HG03558 (cell line): ENCODE measurements at regions not wholly inside any gene's neighbourhood (a gene's known extent, or its start where the extent isn't known, plus 50 kb on each side); places are given as distances from the start of the nearest gene placed in this dataset.
A peak's percentile ranks its signal among the peaks of the same experiment; 100 is the strongest.

Source experiments
- ATAC-seq: cut with Tn5 transposase; IDR thresholded peaks from one replicate; pipeline ENCODE4 v1.9.1; 2021; ENCODE audit warnings: moderate number of reproducible peaks; ENCODE audit not compliant: unreplicated experiment; ENCODE audit errors: extremely low read depth

- ATAC-seq, result no peak
These were observed 484.6 kb downstream of the VRK1 start for GRCh38 chr14:97281741-97282140.

DNA sequence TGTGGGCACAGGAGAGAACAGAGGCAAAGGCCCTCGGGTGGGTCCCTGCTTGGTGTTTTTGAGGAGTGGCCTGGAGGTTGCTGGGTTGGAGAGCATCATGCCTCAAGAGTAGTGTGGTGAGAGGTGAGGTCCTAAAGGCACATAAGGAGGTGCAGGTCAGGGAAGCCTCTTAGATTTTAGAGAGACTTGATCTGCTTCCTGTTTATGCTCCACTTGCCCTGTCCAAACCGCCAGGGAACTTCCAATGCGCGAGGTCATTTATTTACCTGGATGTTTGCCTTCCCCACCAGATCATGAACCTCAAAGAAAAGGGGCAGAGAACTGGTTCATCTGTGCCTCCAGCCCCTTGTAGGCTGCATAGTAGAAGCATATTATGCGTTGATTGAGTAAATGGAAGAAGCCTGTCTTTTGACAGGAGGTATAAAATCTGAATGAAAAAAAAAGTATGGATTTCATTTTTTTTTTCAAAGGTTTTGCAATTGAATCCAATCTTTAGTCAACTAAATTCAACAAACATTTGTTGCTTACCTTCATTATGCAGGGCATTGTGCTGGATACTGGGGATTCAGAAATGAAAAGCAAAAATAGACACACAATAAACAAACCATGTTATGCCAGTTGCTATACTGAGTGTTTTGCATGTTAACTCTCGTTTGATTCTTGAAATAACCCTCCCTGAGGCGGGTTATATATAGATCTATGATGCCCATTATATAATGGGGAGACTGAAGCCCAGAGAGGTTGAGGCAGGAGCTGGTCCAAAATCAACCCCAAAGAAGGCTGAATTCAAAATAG is 485.2 kb downstream of the VRK1 start:
- no peak for ATAC-seq

DNA sequence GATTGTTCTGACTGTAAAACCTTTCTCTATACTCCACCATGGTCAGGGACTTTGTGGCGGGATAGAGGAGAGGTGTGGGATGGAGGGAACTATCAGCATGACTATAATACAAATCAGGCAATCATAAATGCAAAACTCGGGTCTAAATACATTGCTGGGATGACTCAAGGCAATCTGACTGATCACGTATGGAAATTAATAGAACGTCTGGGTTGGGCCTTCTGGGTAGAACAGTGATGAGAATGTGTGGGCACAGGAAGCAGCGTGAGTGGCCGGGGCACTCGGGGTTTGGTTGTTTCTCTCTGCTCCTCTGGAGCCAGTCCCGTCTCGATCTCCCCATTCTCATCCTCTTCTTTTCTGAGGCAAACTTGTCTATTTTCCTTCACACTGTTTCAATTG is 485.8 kb downstream of the VRK1 start:
- no peak for ATAC-seq

DNA sequence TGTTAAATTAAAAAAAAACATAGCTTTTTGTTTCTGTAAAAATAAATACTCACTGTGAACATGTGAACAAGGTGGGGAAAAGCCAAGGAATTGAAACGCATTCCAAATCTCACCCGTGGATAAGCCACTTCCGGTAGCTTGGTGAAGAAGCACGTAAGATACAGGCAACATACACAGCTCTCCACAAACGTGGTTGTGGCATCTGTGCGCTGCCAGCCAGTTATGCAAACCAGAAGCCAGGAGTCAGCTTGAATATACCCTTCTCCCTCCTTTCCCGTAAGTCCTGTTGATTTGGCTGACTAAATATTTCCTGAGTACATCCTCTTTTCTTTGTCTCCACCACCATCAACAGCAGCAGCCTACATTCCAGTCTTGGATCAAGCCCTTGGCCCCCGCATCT is 486.2 kb downstream of the VRK1 start:
- ATAC-seq, result no peak

- no peak for ATAC-seq
These were observed 486.7 kb downstream of the VRK1 start for GRCh38 chr14:97283841-97284240.

DNA sequence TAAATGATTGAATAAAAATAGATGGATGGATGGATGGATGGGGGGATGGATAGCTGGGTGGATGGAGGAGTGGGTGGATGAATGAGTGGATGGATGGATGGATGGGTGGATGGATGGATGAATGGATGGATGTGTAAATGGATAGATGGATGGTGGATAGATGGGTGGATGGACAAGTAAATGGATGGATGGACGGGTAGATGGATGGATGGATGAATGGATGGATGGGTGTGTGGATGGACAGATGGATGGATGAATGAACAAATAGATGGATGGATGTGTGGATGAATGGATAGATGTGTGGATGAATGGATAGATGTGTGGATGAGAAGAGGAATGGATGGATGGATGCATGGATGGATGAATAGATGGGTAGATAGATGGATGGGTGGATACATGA is 490.8 kb downstream of the VRK1 start:
- ATAC-seq, result no peak

- no peak for ATAC-seq
These were observed 492.9 kb downstream of the VRK1 start for GRCh38 chr14:97290065-97290464.

GRCh38 chr14:97290977-97291376 is 493.8 kb downstream of the VRK1 start:
- ATAC-seq, result no peak

- ATAC-seq, result no peak
These were observed 496.5 kb downstream of the VRK1 start for GRCh38 chr14:97293659-97294058.

GRCh38 chr14:97295108-97295710 is 498.0 kb downstream of the VRK1 start:
- no peak for ATAC-seq

DNA sequence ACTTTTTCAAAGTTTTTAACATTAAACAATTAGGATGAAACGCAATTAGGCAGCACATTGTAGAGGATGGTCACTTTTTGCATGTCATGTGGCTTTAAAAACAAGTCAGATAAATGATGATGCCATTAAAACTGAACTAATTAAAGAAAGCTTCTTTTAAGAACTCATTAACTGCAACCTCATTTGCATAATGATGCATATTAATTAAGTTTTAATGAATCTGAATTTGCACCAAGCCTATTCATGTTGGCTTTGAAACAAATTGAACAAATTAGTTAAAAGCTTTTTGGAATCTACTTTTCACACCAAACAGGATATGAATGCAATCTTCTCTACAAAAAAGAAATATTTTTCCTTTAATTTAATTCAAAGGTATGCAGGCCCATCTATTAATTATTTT is 499.0 kb downstream of the VRK1 start:
- ATAC-seq, result no peak

DNA sequence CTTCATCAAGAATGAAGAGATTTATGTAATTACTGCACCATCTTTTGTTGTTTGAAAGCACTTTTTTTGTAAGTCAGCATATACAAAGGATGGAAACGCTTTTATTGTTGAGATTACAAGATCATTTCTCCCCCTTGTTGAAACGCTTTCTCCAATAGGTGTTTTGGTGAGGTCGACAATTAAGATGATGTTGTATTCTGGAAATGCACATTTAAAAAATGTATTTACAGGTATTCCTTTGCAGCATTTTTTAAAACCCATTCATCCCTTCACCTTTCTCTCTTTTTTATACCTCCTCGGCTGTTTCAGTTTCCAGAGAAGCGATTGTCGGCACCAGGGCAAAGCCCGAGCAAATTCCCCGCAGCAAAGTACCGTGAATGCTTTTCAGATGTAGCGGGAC is 499.9 kb downstream of the VRK1 start:
- ATAC-seq, result no peak

GRCh38 chr14:97298331-97298730 is 501.1 kb downstream of the VRK1 start:
- no peak for ATAC-seq

- ATAC-seq, result no peak
These were observed 501.6 kb downstream of the VRK1 start for GRCh38 chr14:97298736-97299135.

DNA sequence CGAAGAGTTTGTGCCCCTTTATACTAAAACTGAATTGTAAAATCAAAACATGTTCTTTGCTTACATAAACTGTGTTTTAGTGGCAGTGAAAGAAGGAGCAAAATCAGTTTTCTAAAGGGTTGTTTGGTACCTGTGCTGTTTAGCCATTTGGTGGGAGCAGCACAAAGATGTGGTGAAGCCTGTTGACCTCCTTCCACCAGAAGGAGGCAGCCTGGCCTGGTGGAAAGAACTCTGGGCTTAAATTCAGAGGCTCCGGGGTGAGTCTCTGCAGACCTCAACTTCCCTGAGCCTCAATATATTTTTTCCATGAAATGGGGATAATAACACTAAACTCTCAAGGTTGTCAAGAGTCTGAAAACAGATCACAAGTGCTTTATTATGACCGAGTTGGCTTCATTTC is 502.5 kb downstream of the VRK1 start:
- ATAC-seq, result no peak

DNA sequence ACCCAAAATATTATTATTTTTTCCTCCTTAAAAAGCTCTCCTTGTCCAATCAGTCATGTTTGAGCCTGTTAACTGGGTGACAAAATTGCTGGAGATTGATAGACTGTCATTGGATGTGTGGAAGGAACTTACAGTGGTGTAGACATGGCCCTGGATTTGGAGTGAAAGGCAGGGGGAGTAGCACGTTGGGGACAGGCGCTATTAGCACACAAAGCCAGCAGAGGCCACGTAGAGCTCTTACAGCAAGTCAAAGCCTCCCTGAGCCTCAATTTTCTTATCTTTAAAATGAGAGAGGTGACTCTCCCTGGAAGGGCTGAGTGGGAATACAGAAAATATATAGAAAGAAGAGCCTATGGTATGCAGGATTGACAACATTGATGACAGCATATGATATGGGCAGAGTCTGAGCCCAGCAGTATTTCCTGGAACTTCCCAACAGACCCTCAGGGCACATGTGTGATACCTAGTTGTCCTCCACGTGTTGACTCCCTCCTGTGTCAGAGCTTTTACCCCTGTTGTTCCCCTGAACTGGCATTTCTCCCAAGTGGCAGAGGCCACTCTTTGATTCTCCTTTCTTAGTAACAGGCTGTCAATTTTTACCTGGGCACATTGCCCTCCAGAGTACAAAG is 504.9 kb downstream of the VRK1 start:
- no peak for ATAC-seq

DNA sequence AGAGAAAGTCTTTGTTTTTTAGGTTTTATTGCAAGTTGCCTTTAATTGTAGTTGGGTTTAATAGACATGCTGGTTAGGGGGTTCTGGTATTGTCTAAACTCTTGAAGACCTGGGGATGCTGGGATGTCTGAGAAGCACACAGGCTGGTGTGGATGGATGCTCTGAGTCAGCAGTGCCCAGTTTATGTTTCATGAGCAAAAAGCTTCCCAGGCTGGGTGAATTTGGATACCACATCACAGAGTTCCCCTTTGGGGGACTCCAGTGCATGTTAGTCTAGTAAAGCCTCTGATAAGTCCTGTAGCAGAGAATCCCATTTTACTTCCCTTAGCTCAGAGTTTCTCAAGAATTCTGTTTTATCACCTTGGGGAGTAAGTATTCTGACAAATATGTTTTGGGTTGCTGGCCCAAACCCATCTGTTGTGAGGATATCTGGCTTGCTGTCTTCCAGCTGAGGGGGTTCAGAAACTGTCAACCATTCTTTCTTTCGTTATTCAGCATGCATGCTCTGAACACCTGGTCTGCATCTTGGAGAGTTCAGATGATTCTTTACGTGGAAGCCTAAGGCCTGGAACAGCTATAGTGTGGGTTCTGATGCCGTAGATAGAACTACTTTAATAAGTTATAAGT is 509.1 kb downstream of the VRK1 start:
- peak; percentile 42 for ATAC-seq

DNA sequence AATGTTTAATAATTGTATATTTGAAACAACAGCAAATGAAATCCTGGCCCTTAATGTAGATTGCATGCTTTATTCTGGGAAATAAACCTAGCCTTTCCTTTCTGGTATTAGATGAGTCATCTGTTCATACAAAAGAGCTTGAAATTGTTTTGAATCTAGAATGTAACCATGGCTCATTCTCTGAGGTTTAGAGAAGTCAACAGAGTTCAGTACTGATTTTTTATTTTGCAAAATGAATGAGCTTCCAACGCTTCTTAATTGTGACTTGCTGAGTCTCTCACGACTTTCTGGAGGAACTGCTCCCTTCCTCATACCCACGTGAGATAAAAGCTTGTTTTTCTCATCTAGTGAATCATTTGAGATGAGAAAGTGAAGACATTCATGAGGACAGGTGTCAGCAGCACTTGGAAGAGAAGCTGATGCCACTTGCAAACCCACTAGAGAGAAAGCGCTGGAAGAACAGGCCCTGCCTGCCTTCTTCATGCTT is 509.6 kb downstream of the VRK1 start:
- peak; percentile 24 for ATAC-seq

- ATAC-seq, result no peak
These were observed 514.2 kb downstream of the VRK1 start for GRCh38 chr14:97311411-97311810.

GRCh38 chr14:97312910-97313309 is 515.7 kb downstream of the VRK1 start:
- no peak for ATAC-seq

- ATAC-seq, result no peak
These were observed 518.6 kb downstream of the VRK1 start for GRCh38 chr14:97315790-97316189.
